ENCODE measurements at regions not wholly inside any gene's neighbourhood (a gene's known extent, or its start where the extent isn't known, plus 50 kb on each side); places are given as distances from the start of the nearest gene placed in this dataset.

DNA sequence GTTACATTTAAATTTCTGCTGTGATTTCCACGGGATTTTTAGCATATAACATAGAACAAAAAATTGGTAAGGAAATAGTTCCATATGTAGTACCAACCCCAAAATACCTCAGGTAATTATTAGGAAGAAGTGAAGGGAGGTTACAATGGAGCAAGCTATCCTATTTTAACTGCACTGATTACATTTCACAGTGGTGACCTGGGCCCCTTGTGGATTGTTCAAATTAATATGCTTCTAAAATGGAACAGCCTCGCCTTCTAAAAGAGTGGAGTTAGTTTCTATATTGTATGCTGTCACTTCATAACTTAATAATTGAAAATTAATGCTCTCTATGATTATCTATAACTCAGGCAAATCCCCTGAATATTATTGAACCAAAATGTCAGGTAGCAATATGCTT is 651.7 kb upstream of the GBE1 start:
- TF ChIP-seq, protein P1, sequence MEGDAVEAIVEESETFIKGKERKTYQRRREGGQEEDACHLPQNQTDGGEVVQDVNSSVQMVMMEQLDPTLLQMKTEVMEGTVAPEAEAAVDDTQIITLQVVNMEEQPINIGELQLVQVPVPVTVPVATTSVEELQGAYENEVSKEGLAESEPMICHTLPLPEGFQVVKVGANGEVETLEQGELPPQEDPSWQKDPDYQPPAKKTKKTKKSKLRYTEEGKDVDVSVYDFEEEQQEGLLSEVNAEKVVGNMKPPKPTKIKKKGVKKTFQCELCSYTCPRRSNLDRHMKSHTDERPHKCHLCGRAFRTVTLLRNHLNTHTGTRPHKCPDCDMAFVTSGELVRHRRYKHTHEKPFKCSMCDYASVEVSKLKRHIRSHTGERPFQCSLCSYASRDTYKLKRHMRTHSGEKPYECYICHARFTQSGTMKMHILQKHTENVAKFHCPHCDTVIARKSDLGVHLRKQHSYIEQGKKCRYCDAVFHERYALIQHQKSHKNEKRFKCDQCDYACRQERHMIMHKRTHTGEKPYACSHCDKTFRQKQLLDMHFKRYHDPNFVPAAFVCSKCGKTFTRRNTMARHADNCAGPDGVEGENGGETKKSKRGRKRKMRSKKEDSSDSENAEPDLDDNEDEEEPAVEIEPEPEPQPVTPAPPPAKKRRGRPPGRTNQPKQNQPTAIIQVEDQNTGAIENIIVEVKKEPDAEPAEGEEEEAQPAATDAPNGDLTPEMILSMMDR (IDR thresholded peaks at IDR 0.05) = no peak
- TF ChIP-seq POLR2A (IDR thresholded peaks at IDR 0.05) = no peak
